B cell (primary cell): ENCODE measurements at regions not wholly inside any gene's neighbourhood (a gene's known extent, or its start where the extent isn't known, plus 50 kb on each side); places are given as distances from the start of the nearest gene placed in this dataset.

ENCODE experiments used
- ATAC-seq: fragments of 200-7000 bp; cut with Tn5 transposase; one replicate; pipeline ENCODE4 v1.10.0; 2021; ENCODE audit warnings: low read depth, mild to moderate bottlenecking, moderate number of reproducible peaks, moderate library complexity
- CTCF ChIA-PET: fragments of 350-600 bp; sonication (Branson Sonifier 250); formaldehyde crosslinking; loops from one replicate; lab custom pipeline; 2021; ENCODE audit warnings: antibody characterized with exemption, inconsistent platforms; lab: Charles Lee
- POLR2A ChIA-PET: fragments of 350-600 bp; sonication (Branson Sonifier 250); formaldehyde crosslinking; loops from one replicate; lab custom pipeline; 2021; ENCODE audit warnings: antibody characterized with exemption; lab: Charles Lee
- DNase-seq: peaks from one replicate; pipeline ENCODE4 v3.0.0; 2013
- H2AFZ ChIP-seq: 2 replicates; pipeline ENCODE4 v1.6.1; 2012; ENCODE audit warnings: mild to moderate bottlenecking, low read depth, low read length; ENCODE audit not compliant: insufficient read depth, poor library complexity, severe bottlenecking
- H3K27ac ChIP-seq, 2 donors: 1 replicate in 1 of 2; 2 replicates in 1 of 2; pipeline ENCODE4 v1.5.1; 2012 to 2013; ENCODE audit warnings: low read length in 2 of 2, mild to moderate bottlenecking in 2 of 2, moderate library complexity in 1 of 2
- H3K27me3 ChIP-seq, 4 experiments: fragments of 200-600 bp in 1 of 4; sonication (generic) in 1 of 4; replicated peaks in 1 of 4; 1 replicate in 2 of 4; 2 replicates in 2 of 4; pipeline versions ENCODE4 v1.6.1 to v1.7.0; 2013 to 2016; ENCODE audit warnings: low read length in 3 of 4, mild to moderate bottlenecking in 2 of 4, mixed read lengths in 1 of 4, moderate library complexity in 1 of 4; ENCODE audit not compliant: insufficient read depth in 4 of 4, control insufficient read depth in 3 of 4; ENCODE audit errors: control extremely low read depth in 1 of 4
- H3K36me3 ChIP-seq, 2 experiments: replicated peaks in 1 of 2; 1 replicate in 1 of 2; 2 replicates in 1 of 2; pipeline versions ENCODE4 v1.6.1 to v1.7.1; 2013; ENCODE audit warnings: low read length in 1 of 2; ENCODE audit not compliant: insufficient read depth in 2 of 2, control insufficient read depth in 1 of 2; ENCODE audit errors: control extremely low read depth in 1 of 2, extremely low read depth in 1 of 2
- H3K4me1 ChIP-seq, 2 donors: fragments of 200-600 bp in 1 of 2; sonication (generic) in 1 of 2; 1 replicate in 1 of 2; 2 replicates in 1 of 2; pipeline versions ENCODE4 v1.5.1 to v1.6.1; 2013 to 2017; ENCODE audit warnings: low read length in 2 of 2; ENCODE audit not compliant: control insufficient read depth in 2 of 2, insufficient read depth in 2 of 2
- H3K4me2 ChIP-seq: replicated peaks from 2 replicates; pipeline ENCODE3; 2012; ENCODE audit warnings: mild to moderate bottlenecking, low read depth, low read length; ENCODE audit not compliant: poor library complexity, severe bottlenecking
- H3K4me3 ChIP-seq, 5 experiments: fragments of 200-600 bp in 1 of 5; sonication (generic) in 1 of 5; 1 replicate in 3 of 5; 2 replicates in 2 of 5; pipeline versions ENCODE4 v1.5.1 to v1.7.0; 2011 to 2016; ENCODE audit warnings: low read length in 4 of 5, mild to moderate bottlenecking in 4 of 5, low read depth in 2 of 5, control low read depth in 1 of 5, moderate library complexity in 1 of 5; ENCODE audit not compliant: insufficient read depth in 1 of 5; ENCODE audit errors: control extremely low read depth in 1 of 5, extremely low read depth in 1 of 5
- H3K79me2 ChIP-seq: fragments of 200-600 bp; sonication (generic); one replicate; pipeline ENCODE4 v1.6.0; 2016; ENCODE audit warnings: low read length; ENCODE audit not compliant: control insufficient read depth, insufficient read depth
- H3K9ac ChIP-seq: fragments of 200-600 bp; sonication (generic); 2 replicates; pipeline ENCODE4 v1.6.1; 2017; ENCODE audit warnings: mild to moderate bottlenecking, low read length, moderate library complexity
- H3K9me3 ChIP-seq, 3 donors: one replicate each; pipeline versions ENCODE4 v1.6.1 to v1.7.1; 2013; ENCODE audit warnings: low read length in 2 of 3; ENCODE audit not compliant: control insufficient read depth in 2 of 3, insufficient read depth in 1 of 3; ENCODE audit errors: control extremely low read depth in 1 of 3
- H4K20me1 ChIP-seq: 2 replicates; pipeline ENCODE4 v1.6.0; 2012; ENCODE audit warnings: mild to moderate bottlenecking, low read length; ENCODE audit not compliant: insufficient read depth, control insufficient read depth, poor library complexity, severe bottlenecking
- H3K27ac Mint-ChIP-seq: one replicate; pipeline ENCODE4 v1.8.0; 2021; ENCODE audit warnings: mixed read lengths
- H3K27me3 Mint-ChIP-seq: one replicate; pipeline ENCODE4 v1.8.0; 2021; ENCODE audit warnings: mixed read lengths
- H3K4me1 Mint-ChIP-seq: one replicate; pipeline ENCODE4 v1.8.0; 2021; ENCODE audit warnings: mixed read lengths
- H3K4me3 Mint-ChIP-seq: one replicate; pipeline ENCODE4 v1.8.0; 2021; ENCODE audit warnings: mixed read lengths
- H3K9me3 Mint-ChIP-seq: one replicate; pipeline ENCODE4 v1.8.0; 2022; ENCODE audit warnings: mixed read lengths; ENCODE audit not compliant: insufficient read depth
- EZH2 ChIP-seq: IDR thresholded peaks from 2 replicates; pipeline ENCODE4 v1.6.1; 2012; ENCODE audit warnings: borderline replicate concordance, low read depth, mild to moderate bottlenecking, moderate library complexity, low read length; ENCODE audit not compliant: insufficient read depth, poor library complexity, severe bottlenecking
- WGBS: methylation state at CpG from one replicate; pipeline ENCODE4 v1.1.5; 2013; ENCODE audit warnings: missing lambda C conversion rate; ENCODE audit not compliant: insufficient coverage; 5-methylcytosine and 5-hydroxymethylcytosine counted together
- intact Hi-C: fragments of 100-400 bp; cut with micrococcal nuclease; formaldehyde crosslinking; loops from one replicate; pipeline ENCODE4 v1.10.0; 2022
- TF ChIP-seq, protein P1 (sequence below): fragments of 200-600 bp; IDR thresholded peaks from one replicate; pipeline ENCODE4 v1.8.0; 2022; ENCODE audit warnings: antibody characterized with exemption, mild to moderate bottlenecking

DNA sequence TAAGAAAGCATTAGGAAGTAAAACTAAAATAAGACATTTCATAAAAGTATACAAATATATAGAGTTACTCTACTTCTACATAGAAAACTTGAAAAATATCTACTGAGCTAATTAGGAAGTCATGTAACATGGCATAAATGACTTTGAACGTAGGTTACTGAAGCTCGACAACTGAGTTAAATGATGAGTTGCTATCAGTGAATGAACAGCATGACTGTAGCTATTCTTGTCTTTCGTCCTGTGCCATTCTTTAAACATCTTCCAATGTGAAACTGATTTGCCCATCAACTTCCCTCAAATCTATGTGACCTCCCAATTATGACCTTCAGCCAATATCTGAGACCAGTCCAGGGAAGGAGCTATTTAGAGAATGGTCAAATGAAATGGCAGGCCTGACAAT is 113.5 kb upstream of the NEBL start:
- DNase-seq (no peak), ATAC-seq (no peak)
- POLR2A ChIA-PET: no interaction called here
- Histone ChIP-seq H3K4me1 (no peaks in the 10 kb centered on the region), H3K9ac (no peak overlapping the region), H3K27ac (no peak overlapping the region), H3K4me2 (no peak overlapping the region), H3K36me3 (no peaks in the 10 kb centered on the region), H3K79me2 (no peaks in the 10 kb centered on the region), H4K20me1 (no peaks in the 10 kb centered on the region), H2AFZ (no peak overlapping the region), H3K4me3 (no peak overlapping the region), H3K27me3 (peaks cover 0 to 3% (median 0%) of the 10 kb centered on the region in 4 experiments), H3K9me3 (peaks cover 0 to 5% (median 0%) of the 10 kb centered on the region in 3 donors)
- Mint-ChIP-seq H3K27me3 (no peaks in the 10 kb centered on the region), H3K27ac (no peak overlapping the region), H3K9me3 (no peaks in the 10 kb centered on the region), H3K4me3 (no peak overlapping the region), H3K4me1 (no peaks in the 10 kb centered on the region)
- TF ChIP-seq EZH2: no peak
- TF ChIP-seq, protein P1, sequence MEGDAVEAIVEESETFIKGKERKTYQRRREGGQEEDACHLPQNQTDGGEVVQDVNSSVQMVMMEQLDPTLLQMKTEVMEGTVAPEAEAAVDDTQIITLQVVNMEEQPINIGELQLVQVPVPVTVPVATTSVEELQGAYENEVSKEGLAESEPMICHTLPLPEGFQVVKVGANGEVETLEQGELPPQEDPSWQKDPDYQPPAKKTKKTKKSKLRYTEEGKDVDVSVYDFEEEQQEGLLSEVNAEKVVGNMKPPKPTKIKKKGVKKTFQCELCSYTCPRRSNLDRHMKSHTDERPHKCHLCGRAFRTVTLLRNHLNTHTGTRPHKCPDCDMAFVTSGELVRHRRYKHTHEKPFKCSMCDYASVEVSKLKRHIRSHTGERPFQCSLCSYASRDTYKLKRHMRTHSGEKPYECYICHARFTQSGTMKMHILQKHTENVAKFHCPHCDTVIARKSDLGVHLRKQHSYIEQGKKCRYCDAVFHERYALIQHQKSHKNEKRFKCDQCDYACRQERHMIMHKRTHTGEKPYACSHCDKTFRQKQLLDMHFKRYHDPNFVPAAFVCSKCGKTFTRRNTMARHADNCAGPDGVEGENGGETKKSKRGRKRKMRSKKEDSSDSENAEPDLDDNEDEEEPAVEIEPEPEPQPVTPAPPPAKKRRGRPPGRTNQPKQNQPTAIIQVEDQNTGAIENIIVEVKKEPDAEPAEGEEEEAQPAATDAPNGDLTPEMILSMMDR: no peak
- 92% methylated on average over 2 of the region's 3 CpGs for WGBS
- intact Hi-C loops: no loop called here
- CTCF ChIA-PET: no interaction called here

DNA sequence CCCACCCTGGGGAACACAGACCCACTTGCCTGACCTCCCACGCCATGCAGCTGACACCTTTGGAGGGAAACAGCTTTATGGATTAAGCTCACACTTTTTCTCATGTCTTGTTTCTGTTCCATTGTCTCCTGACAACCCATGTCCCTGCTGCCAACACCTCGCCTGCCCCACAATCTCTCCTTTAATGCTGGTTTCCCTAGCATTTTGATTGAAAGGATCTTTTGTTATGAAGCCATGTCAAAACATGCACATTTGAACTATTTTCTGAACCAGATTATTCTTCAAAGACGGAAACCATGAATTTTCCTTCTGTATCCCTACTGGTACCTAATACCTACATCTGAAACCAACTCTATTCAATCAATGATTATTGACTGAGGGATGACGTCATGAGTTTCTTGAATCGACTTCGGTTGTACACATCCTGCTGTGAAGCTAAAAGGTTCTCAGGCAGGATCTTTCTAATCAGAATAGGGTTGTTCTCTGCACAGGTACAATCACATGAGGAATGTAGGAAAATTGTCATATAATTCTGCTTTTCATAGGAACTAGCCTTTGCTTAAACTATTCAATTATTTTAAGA is 106.2 kb upstream of the NEBL start:
- no peak for TF ChIP-seq EZH2
- TF ChIP-seq, protein P1: no peak
- POLR2A ChIA-PET: no interaction called here

More for the DNA sequence above, 106.2 kb upstream of the NEBL start:
- H3K9ac ChIP-seq: no peak overlapping the region
- WGBS: 89% methylated on average over 1 of the region's 6 CpGs
- H3K4me3 ChIP-seq: no peak overlapping the region
- no peak overlapping the region for H3K4me2 ChIP-seq
- H4K20me1 ChIP-seq: no peaks in the 10 kb centered on the region
- H3K79me2 ChIP-seq: no peaks in the 10 kb centered on the region
- no peak overlapping the region for H3K27ac ChIP-seq
- intact Hi-C loops: no loop called here
- no peaks in the 10 kb centered on the region for H3K27me3 ChIP-seq
- DNase-seq: no peak
- no peak for ATAC-seq
- Mint-ChIP-seq H3K4me3 (no peak overlapping the region), H3K4me1 (no peaks in the 10 kb centered on the region), H3K27me3 (peaks cover 6% of the 10 kb centered on the region), H3K9me3 (no peaks in the 10 kb centered on the region), H3K27ac (no peak overlapping the region)
- no peak overlapping the region for H2AFZ ChIP-seq
- H3K36me3 ChIP-seq: no peaks in the 10 kb centered on the region
- CTCF ChIA-PET: no interaction called here
- no peaks in the 10 kb centered on the region for H3K4me1 ChIP-seq
- peaks cover 0 to 4% (median 0%) of the 10 kb centered on the region in 3 donors for H3K9me3 ChIP-seq
